ENCODE measurements at regions not wholly inside any gene's neighbourhood (a gene's known extent, or its start where the extent isn't known, plus 50 kb on each side); places are given as distances from the start of the nearest gene placed in this dataset.

DNA sequence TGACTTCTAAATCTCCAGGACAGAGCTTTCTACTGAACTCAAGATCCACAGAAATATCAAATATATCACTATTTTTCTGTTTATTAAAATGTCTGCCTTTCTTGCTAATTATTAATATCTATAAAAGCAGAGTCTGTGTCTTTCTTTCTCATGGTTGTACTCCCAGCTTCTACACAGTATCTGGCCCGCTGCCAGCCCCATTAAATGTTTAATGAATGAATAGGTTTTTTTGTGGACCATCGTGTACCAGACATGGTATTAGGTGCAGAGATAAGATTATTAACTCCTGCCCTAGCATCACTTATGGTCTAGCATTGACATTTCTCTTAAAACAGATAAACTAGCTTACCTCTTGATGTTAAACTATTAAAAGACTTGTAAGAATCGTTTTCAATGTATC lies 111.4 kb upstream of the RBMS3 start:
- TF ChIP-seq CEBPB (IDR thresholded peaks at IDR 0.05) (no peak), RAD21 (IDR thresholded peaks at IDR 0.05; ENCODE audit: low read depth) (no peak), FOXM1 (IDR thresholded peaks at IDR 0.05; ENCODE audit: borderline replicate concordance, low read depth) (no peak), TAF1 (IDR thresholded peaks at IDR 0.05; ENCODE audit: low read depth) (no peak), EP300 (IDR thresholded peaks at IDR 0.05; ENCODE audit: borderline replicate concordance) (no peak)
- TF ChIP-seq, protein P1, sequence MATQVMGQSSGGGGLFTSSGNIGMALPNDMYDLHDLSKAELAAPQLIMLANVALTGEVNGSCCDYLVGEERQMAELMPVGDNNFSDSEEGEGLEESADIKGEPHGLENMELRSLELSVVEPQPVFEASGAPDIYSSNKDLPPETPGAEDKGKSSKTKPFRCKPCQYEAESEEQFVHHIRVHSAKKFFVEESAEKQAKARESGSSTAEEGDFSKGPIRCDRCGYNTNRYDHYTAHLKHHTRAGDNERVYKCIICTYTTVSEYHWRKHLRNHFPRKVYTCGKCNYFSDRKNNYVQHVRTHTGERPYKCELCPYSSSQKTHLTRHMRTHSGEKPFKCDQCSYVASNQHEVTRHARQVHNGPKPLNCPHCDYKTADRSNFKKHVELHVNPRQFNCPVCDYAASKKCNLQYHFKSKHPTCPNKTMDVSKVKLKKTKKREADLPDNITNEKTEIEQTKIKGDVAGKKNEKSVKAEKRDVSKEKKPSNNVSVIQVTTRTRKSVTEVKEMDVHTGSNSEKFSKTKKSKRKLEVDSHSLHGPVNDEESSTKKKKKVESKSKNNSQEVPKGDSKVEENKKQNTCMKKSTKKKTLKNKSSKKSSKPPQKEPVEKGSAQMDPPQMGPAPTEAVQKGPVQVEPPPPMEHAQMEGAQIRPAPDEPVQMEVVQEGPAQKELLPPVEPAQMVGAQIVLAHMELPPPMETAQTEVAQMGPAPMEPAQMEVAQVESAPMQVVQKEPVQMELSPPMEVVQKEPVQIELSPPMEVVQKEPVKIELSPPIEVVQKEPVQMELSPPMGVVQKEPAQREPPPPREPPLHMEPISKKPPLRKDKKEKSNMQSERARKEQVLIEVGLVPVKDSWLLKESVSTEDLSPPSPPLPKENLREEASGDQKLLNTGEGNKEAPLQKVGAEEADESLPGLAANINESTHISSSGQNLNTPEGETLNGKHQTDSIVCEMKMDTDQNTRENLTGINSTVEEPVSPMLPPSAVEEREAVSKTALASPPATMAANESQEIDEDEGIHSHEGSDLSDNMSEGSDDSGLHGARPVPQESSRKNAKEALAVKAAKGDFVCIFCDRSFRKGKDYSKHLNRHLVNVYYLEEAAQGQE (IDR thresholded peaks at IDR 0.05; ENCODE audit: low read depth), result no peak
